ENCODE measurements at regions not wholly inside any gene's neighbourhood (a gene's known extent, or its start where the extent isn't known, plus 50 kb on each side); places are given as distances from the start of the nearest gene placed in this dataset.

DNA sequence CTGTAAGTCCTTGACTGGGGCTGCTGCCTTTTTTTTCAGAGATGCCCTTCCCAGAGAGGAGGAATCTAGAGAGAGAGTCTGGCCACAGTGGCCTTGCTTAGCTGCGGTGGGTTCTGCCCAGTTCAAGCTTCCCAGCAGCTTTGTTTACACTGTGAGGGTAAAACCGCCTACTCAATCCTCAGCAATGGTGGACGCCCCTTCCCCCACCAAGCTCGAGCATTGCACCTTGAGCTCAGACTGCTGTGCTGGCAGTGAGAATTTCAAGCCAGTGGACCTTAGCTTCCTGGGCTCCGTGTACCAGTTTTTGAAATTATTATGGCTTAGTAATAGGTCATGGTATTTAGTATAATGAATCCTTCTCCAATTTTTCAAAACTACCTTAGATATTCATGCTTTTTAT is 395.4 kb downstream of the NPIPA7 start:
- no peaks in the 10 kb centered on the region for H3K79me2 ChIP-seq (ENCODE audit: low read length)
- no peak overlapping the region for H3K9ac ChIP-seq (ENCODE audit: low read length)
- H2AFZ ChIP-seq (ENCODE audit: low read length): no peak overlapping the region
- H3K9me3 ChIP-seq (replicated peaks; ENCODE audit: insufficient read depth, low read length): no peaks in the 10 kb centered on the region
- no peak overlapping the region for H3K4me2 ChIP-seq (ENCODE audit: low read depth, low read length)
- no peak overlapping the region for H3K27ac ChIP-seq (ENCODE audit: low read length)
- no peaks in the 10 kb centered on the region for H3K36me3 ChIP-seq (replicated peaks; ENCODE audit: insufficient read depth, low read length)
- H3K4me1 ChIP-seq (ENCODE audit: low read length): no peaks in the 10 kb centered on the region
- H3F3A ChIP-seq (ENCODE audit: insufficient read depth, low read length): no peaks in the 10 kb centered on the region
- no peaks in the 10 kb centered on the region for H3K9me2 ChIP-seq (replicated peaks; ENCODE audit: insufficient read depth, low read length)
- no peaks in the 10 kb centered on the region for H4K20me1 ChIP-seq (ENCODE audit: insufficient read depth, low read length)
- TF ChIP-seq, protein P1, sequence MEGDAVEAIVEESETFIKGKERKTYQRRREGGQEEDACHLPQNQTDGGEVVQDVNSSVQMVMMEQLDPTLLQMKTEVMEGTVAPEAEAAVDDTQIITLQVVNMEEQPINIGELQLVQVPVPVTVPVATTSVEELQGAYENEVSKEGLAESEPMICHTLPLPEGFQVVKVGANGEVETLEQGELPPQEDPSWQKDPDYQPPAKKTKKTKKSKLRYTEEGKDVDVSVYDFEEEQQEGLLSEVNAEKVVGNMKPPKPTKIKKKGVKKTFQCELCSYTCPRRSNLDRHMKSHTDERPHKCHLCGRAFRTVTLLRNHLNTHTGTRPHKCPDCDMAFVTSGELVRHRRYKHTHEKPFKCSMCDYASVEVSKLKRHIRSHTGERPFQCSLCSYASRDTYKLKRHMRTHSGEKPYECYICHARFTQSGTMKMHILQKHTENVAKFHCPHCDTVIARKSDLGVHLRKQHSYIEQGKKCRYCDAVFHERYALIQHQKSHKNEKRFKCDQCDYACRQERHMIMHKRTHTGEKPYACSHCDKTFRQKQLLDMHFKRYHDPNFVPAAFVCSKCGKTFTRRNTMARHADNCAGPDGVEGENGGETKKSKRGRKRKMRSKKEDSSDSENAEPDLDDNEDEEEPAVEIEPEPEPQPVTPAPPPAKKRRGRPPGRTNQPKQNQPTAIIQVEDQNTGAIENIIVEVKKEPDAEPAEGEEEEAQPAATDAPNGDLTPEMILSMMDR (IDR thresholded peaks at IDR 0.05; ENCODE audit: low read length): no peak
- TF ChIP-seq EZH2 (optimal IDR thresholded peaks at IDR 0.05; ENCODE audit: low read depth, low read length): no peak
- no peak for TF ChIP-seq EZH2phosphoT487 (IDR thresholded peaks at IDR 0.05; ENCODE audit: low read length)
- DNase-seq: no peak
- no peaks in the 10 kb centered on the region for H3K27me3 ChIP-seq (replicated peaks; ENCODE audit: insufficient read depth, low read length)
- H3K4me3 ChIP-seq (ENCODE audit: low read length): no peak overlapping the region

DNA sequence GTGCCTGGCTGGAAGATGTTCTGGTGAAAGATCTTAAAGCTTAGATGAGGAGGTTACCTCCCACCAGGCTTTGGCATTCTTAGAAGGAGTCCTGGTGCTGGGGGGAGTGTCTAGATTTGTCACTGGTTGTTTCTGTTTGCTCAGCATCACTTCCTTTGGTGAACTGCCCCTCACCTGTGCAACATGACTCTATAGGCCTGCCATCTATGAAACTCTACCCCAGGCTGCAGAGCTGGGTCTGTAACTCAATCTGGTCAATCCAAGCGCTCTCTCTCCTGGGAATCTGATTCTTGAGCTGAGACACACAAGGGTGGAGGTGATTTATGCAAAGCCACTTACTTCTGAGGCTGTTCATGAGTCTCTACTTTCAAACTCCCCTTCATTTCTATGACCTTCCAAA is 399.4 kb downstream of the NPIPA7 start:
- Histone ChIP-seq H3K9me3 (replicated peaks; ENCODE audit: insufficient read depth, low read length) (no peaks in the 10 kb centered on the region), H3K4me2 (ENCODE audit: low read depth, low read length) (no peak overlapping the region), H3K27me3 (replicated peaks; ENCODE audit: insufficient read depth, low read length) (no peaks in the 10 kb centered on the region), H4K20me1 (ENCODE audit: insufficient read depth, low read length) (no peaks in the 10 kb centered on the region), H3K9ac (ENCODE audit: low read length) (no peak overlapping the region), H3K79me2 (ENCODE audit: low read length) (no peaks in the 10 kb centered on the region), H3K36me3 (replicated peaks; ENCODE audit: insufficient read depth, low read length) (no peaks in the 10 kb centered on the region), H3F3A (ENCODE audit: insufficient read depth, low read length) (no peaks in the 10 kb centered on the region), H3K9me2 (replicated peaks; ENCODE audit: insufficient read depth, low read length) (no peaks in the 10 kb centered on the region), H3K4me3 (ENCODE audit: low read length) (no peak overlapping the region), H3K27ac (ENCODE audit: low read length) (no peak overlapping the region), H3K4me1 (ENCODE audit: low read length) (no peaks in the 10 kb centered on the region), H2AFZ (ENCODE audit: low read length) (no peak overlapping the region)
- DNase-seq: no peak
- no peak for TF ChIP-seq EZH2 (optimal IDR thresholded peaks at IDR 0.05; ENCODE audit: low read depth, low read length)
- TF ChIP-seq, protein P1 (IDR thresholded peaks at IDR 0.05; ENCODE audit: low read length): no peak
- no peak for TF ChIP-seq EZH2phosphoT487 (IDR thresholded peaks at IDR 0.05; ENCODE audit: low read length)

DNA sequence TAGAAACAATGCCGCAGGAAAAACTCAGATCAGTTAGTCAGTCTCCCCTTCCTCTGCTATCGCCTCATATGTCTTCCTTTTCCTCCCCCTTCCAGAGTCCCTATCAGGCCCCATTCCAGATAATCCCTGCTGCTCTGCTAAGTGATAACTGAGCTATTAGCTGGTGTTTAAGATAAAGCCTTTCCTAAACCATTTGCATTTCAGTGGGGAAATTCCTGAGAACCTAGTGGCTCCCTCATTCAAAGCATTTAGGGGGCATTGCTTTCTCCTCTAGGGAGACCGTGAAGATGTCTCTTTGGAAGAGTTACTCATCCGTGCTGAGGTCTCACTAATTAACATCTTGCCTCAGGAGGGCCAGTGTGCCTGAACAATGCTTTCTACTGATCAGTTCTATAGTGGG is 401.6 kb downstream of the NPIPA7 start:
- Histone ChIP-seq H2AFZ (ENCODE audit: low read length) (no peak overlapping the region), H4K20me1 (ENCODE audit: insufficient read depth, low read length) (no peaks in the 10 kb centered on the region), H3F3A (ENCODE audit: insufficient read depth, low read length) (no peaks in the 10 kb centered on the region), H3K79me2 (ENCODE audit: low read length) (no peaks in the 10 kb centered on the region), H3K4me3 (ENCODE audit: low read length) (no peak overlapping the region), H3K27ac (ENCODE audit: low read length) (no peak overlapping the region), H3K4me2 (ENCODE audit: low read depth, low read length) (no peak overlapping the region), H3K9me2 (replicated peaks; ENCODE audit: insufficient read depth, low read length) (no peaks in the 10 kb centered on the region), H3K27me3 (replicated peaks; ENCODE audit: insufficient read depth, low read length) (no peaks in the 10 kb centered on the region), H3K4me1 (ENCODE audit: low read length) (no peaks in the 10 kb centered on the region), H3K36me3 (replicated peaks; ENCODE audit: insufficient read depth, low read length) (no peaks in the 10 kb centered on the region), H3K9ac (ENCODE audit: low read length) (no peak overlapping the region), H3K9me3 (replicated peaks; ENCODE audit: insufficient read depth, low read length) (no peaks in the 10 kb centered on the region)
- TF ChIP-seq EZH2 (optimal IDR thresholded peaks at IDR 0.05; ENCODE audit: low read depth, low read length): no peak
- TF ChIP-seq EZH2phosphoT487 (IDR thresholded peaks at IDR 0.05; ENCODE audit: low read length): no peak
- TF ChIP-seq, protein P1 (IDR thresholded peaks at IDR 0.05; ENCODE audit: low read length): no peak
- DNase-seq: no peak
